SK-N-SH treated with all-trans-retinoic acid at 6 μM for 48 hours (cell line): ENCODE measurements at regions not wholly inside any gene's neighbourhood (a gene's known extent, or its start where the extent isn't known, plus 50 kb on each side); places are given as distances from the start of the nearest gene placed in this dataset.
A peak's percentile ranks its signal among the peaks of the same experiment; 100 is the strongest.

Experiments used
- ATAC-seq: fragments of 200-7000 bp; cut with Tn5 transposase; 3 replicates; pipeline ENCODE4 v1.9.1; 2020; ENCODE audit warnings: mild to moderate bottlenecking, moderate library complexity
- ARNTL ChIP-seq: fragments of 450-650 bp; formaldehyde crosslinking; IDR thresholded peaks from 2 replicates; pipeline ENCODE4 v1.5.0; 2020; ENCODE audit warnings: low read depth, mild to moderate bottlenecking, moderate library complexity, borderline replicate concordance
- BACH2 ChIP-seq: fragments of 250-450 bp; sonication (Bioruptor Pico); IDR thresholded peaks from 2 replicates; pipeline ENCODE4 v1.9.0; 2021; ENCODE audit warnings: mild to moderate bottlenecking, borderline replicate concordance
- CREB5 ChIP-seq: fragments of 250-450 bp; sonication (Bioruptor Pico); IDR thresholded peaks from 2 replicates; pipeline ENCODE4 v1.5.1; 2020; ENCODE audit warnings: low read depth, mild to moderate bottlenecking, moderate library complexity
- CSDC2 ChIP-seq: fragments of 250-450 bp; sonication (Bioruptor Pico); IDR thresholded peaks from 2 replicates; pipeline ENCODE4 v1.5.0; 2020; ENCODE audit warnings: mild to moderate bottlenecking, moderate library complexity
- CSRNP3 ChIP-seq: fragments of 250-450 bp; sonication (Bioruptor Pico); IDR thresholded peaks from 2 replicates; pipeline ENCODE4 v1.5.1; 2021; ENCODE audit warnings: mild to moderate bottlenecking, moderate library complexity
- ESRRG ChIP-seq: fragments of 250-450 bp; sonication (Bioruptor Pico); IDR thresholded peaks from 2 replicates; pipeline ENCODE4 v1.6.1; 2021; ENCODE audit warnings: mild to moderate bottlenecking
- GLIS3 ChIP-seq: fragments of 250-450 bp; sonication (Bioruptor Pico); IDR thresholded peaks from 2 replicates; pipeline ENCODE4 v1.5.0; 2020; ENCODE audit warnings: mild to moderate bottlenecking, moderate library complexity
- ISL1 ChIP-seq: fragments of 250-450 bp; sonication (Bioruptor Pico); IDR thresholded peaks from 2 replicates; pipeline ENCODE4 v2.1.2; 2022; ENCODE audit warnings: mild to moderate bottlenecking, moderate library complexity
- OSR1 ChIP-seq: fragments of 250-450 bp; sonication (Bioruptor Pico); IDR thresholded peaks from 2 replicates; pipeline ENCODE4 v1.8.0; 2022; ENCODE audit warnings: moderate library complexity, mild to moderate bottlenecking, inconsistent platforms
- POU6F1 ChIP-seq: fragments of 250-450 bp; sonication (Bioruptor Pico); IDR thresholded peaks from 2 replicates; pipeline ENCODE4 v1.8.0; 2021; ENCODE audit warnings: low read depth, mild to moderate bottlenecking, moderate library complexity, borderline replicate concordance
- PPARA ChIP-seq: fragments of 250-450 bp; sonication (Bioruptor Pico); IDR thresholded peaks from 2 replicates; pipeline ENCODE4 v1.5.0; 2020; ENCODE audit warnings: mild to moderate bottlenecking, borderline replicate concordance
- RARB ChIP-seq: fragments of 250-450 bp; sonication (Bioruptor Pico); IDR thresholded peaks from 2 replicates; pipeline ENCODE4 v1.8.0; 2021; ENCODE audit warnings: mild to moderate bottlenecking, moderate library complexity
- SNAI2 ChIP-seq: fragments of 250-450 bp; sonication (Bioruptor Pico); IDR thresholded peaks from 2 replicates; pipeline ENCODE4 v1.5.0; 2020; ENCODE audit warnings: mild to moderate bottlenecking, moderate library complexity
- TCF4 ChIP-seq: fragments of 250-450 bp; sonication (Bioruptor Pico); IDR thresholded peaks from 2 replicates; pipeline ENCODE4 v1.8.0; 2021; ENCODE audit warnings: mild to moderate bottlenecking, moderate library complexity, borderline replicate concordance
- TSHZ2 ChIP-seq: fragments of 250-450 bp; sonication (Bioruptor Pico); IDR thresholded peaks from 2 replicates; pipeline ENCODE4 v1.5.0; 2020; ENCODE audit warnings: mild to moderate bottlenecking, moderate library complexity
- ZC3H10 ChIP-seq: fragments of 250-450 bp; sonication (Bioruptor Pico); IDR thresholded peaks from 2 replicates; pipeline ENCODE4 v1.5.1; 2021; ENCODE audit warnings: mild to moderate bottlenecking, moderate library complexity
- ZFP30 ChIP-seq: fragments of 450-650 bp; formaldehyde crosslinking; IDR thresholded peaks from 2 replicates; pipeline ENCODE4 v1.5.0; 2022; ENCODE audit warnings: mild to moderate bottlenecking, moderate library complexity
- ZNF565 ChIP-seq: fragments of 450-650 bp; formaldehyde crosslinking; conservative IDR thresholded peaks from 2 replicates; pipeline ENCODE4 v1.5.0; 2020; ENCODE audit warnings: low read depth, mild to moderate bottlenecking, moderate library complexity
- ZNF70 ChIP-seq: fragments of 450-650 bp; formaldehyde crosslinking; IDR thresholded peaks from 2 replicates; pipeline ENCODE4 v1.5.0; 2020; ENCODE audit warnings: mild to moderate bottlenecking, moderate library complexity
- ZNF8 ChIP-seq: fragments of 450-650 bp; formaldehyde crosslinking; IDR thresholded peaks from 2 replicates; pipeline ENCODE4 v1.5.0; 2020; ENCODE audit warnings: mild to moderate bottlenecking, moderate library complexity

GRCh38 chr12:32988982-32989381 is 92.4 kb upstream of the PKP2 start:
- no peak for TF ChIP-seq ISL1 (CRISPR knock-in tag)
- TF ChIP-seq POU6F1 (CRISPR knock-in tag) = no peak
- TF ChIP-seq TCF4 (CRISPR knock-in tag) = no peak
- no peak for TF ChIP-seq ZNF8
- no peak for TF ChIP-seq ZFP30 (CRISPR knock-in tag)
- TF ChIP-seq CREB5 (CRISPR knock-in tag) = no peak
- no peak for TF ChIP-seq TSHZ2 (CRISPR knock-in tag)
- no peak for TF ChIP-seq ZNF70 (CRISPR knock-in tag)
- no peak for TF ChIP-seq GLIS3
- no peak for TF ChIP-seq ZC3H10
- no peak for TF ChIP-seq ZNF565 (CRISPR knock-in tag)
- no peak for TF ChIP-seq CSRNP3 (CRISPR knock-in tag)
- TF ChIP-seq CSDC2 = no peak
- no peak for TF ChIP-seq ARNTL (CRISPR knock-in tag)
- no peak for TF ChIP-seq PPARA (CRISPR knock-in tag)
- TF ChIP-seq OSR1 (CRISPR knock-in tag) = no peak
- TF ChIP-seq RARB (CRISPR knock-in tag) = no peak
- no peak for TF ChIP-seq SNAI2 (CRISPR knock-in tag)

GRCh38 chr12:32987512-32987911 is 90.9 kb upstream of the PKP2 start:
- ATAC-seq = no peak

More at GRCh38 chr12:32988982-32989381, 92.4 kb upstream of the PKP2 start:
- no peak for ATAC-seq

GRCh38 chr12:32983968-32984367 is 87.4 kb upstream of the PKP2 start:
- peak; percentile 37; the same call in 2 of the 3 replicates for ATAC-seq
- no peak for TF ChIP-seq ESRRG
- TF ChIP-seq TCF4 (CRISPR knock-in tag) = no peak
- TF ChIP-seq ZNF8 = no peak
- TF ChIP-seq BACH2 (CRISPR knock-in tag) = no peak
- no peak for TF ChIP-seq ISL1 (CRISPR knock-in tag)
- no peak for TF ChIP-seq TSHZ2 (CRISPR knock-in tag)
- no peak for TF ChIP-seq CSRNP3 (CRISPR knock-in tag)
- TF ChIP-seq RARB (CRISPR knock-in tag) = no peak
- TF ChIP-seq ZC3H10 = no peak
- no peak for TF ChIP-seq ZFP30 (CRISPR knock-in tag)

More at GRCh38 chr12:32987512-32987911, 90.9 kb upstream of the PKP2 start:
- TF ChIP-seq ZC3H10 = no peak
- TF ChIP-seq CREB5 (CRISPR knock-in tag) = no peak
